BE2C (cell line): ENCODE measurements at regions not wholly inside any gene's neighbourhood (a gene's known extent, or its start where the extent isn't known, plus 50 kb on each side); places are given as distances from the start of the nearest gene placed in this dataset.

ENCODE experiments used
- DNase-seq: peaks from one replicate; pipeline ENCODE4 v3.0.0-alpha.2; 2020
- H3K27me3 ChIP-seq: fragments of 250-450 bp; sonication (Bioruptor Pico); 2 replicates; pipeline ENCODE4 v1.5.1; 2020; ENCODE audit warnings: mild to moderate bottlenecking
- H3K36me3 ChIP-seq: fragments of 250-450 bp; sonication (Bioruptor Pico); 2 replicates; pipeline ENCODE4 v1.5.1; 2020; ENCODE audit warnings: mild to moderate bottlenecking
- H3K4me1 ChIP-seq: fragments of 250-450 bp; sonication (Bioruptor Pico); 2 replicates; pipeline ENCODE4 v1.5.1; 2020
- H3K4me3 ChIP-seq: 2 replicates; pipeline ENCODE4 v1.5.1; 2011; ENCODE audit warnings: low read depth, low read length
- H3K9me3 ChIP-seq: fragments of 250-450 bp; sonication (Bioruptor Pico); 2 replicates; pipeline ENCODE4 v1.5.1; 2020
- CTCF ChIP-seq: IDR thresholded peaks from 2 replicates; pipeline ENCODE4 v1.5.1; 2012; ENCODE audit warnings: mild to moderate bottlenecking, low read depth, low read length

GRCh38 chr22:27686534-27686933, 115.0 kb downstream of the MN1 start:
- H3K4me1 ChIP-seq: no peaks in the 10 kb centered on the region
- no peak for TF ChIP-seq CTCF
- no peaks in the 10 kb centered on the region for H3K36me3 ChIP-seq
- no peak overlapping the region for H3K4me3 ChIP-seq
- peak; percentile 40 for DNase-seq
- H3K27me3 ChIP-seq: no peaks in the 10 kb centered on the region
- H3K9me3 ChIP-seq: peaks cover 3% of the 10 kb centered on the region; the same call in 1 of the 2 replicates

- no peak overlapping the region for H3K4me3 ChIP-seq
- H3K9me3 ChIP-seq: peaks cover 3% of the 10 kb centered on the region; the same call in 1 of the 2 replicates
- no peak for TF ChIP-seq CTCF
- no peaks in the 10 kb centered on the region for H3K36me3 ChIP-seq
- DNase-seq: no peak
- H3K4me1 ChIP-seq: no peaks in the 10 kb centered on the region
- no peaks in the 10 kb centered on the region; the same call in 1 of the 2 replicates for H3K27me3 ChIP-seq
Observed at GRCh38 chr22:27687984-27688545, 113.5 kb downstream of the MN1 start.

- H3K36me3 ChIP-seq: no peaks in the 10 kb centered on the region
- H3K9me3 ChIP-seq: peaks cover 3% of the 10 kb centered on the region; the same call in 1 of the 2 replicates
- H3K4me1 ChIP-seq: no peaks in the 10 kb centered on the region
- H3K4me3 ChIP-seq: no peak overlapping the region
- H3K27me3 ChIP-seq: peaks cover 11% of the 10 kb centered on the region
- DNase-seq: no peak
- no peak for TF ChIP-seq CTCF
Observed at GRCh38 chr22:27689664-27690063, 111.9 kb downstream of the MN1 start.

GRCh38 chr22:27690599-27690998, 111.0 kb downstream of the MN1 start:
- no peak for TF ChIP-seq CTCF
- Histone ChIP-seq H3K9me3 (peaks cover 3% of the 10 kb centered on the region; the same call in 1 of the 2 replicates), H3K4me1 (no peaks in the 10 kb centered on the region), H3K36me3 (no peaks in the 10 kb centered on the region), H3K27me3 (peaks cover 16% of the 10 kb centered on the region), H3K4me3 (no peak overlapping the region)
- no peak for DNase-seq

- Histone ChIP-seq H3K4me3 (no peak overlapping the region), H3K27me3 (peaks cover 16% of the 10 kb centered on the region), H3K9me3 (peaks cover 3% of the 10 kb centered on the region), H3K36me3 (no peaks in the 10 kb centered on the region), H3K4me1 (no peaks in the 10 kb centered on the region)
- no peak for DNase-seq
- TF ChIP-seq CTCF: no peak
Observed at GRCh38 chr22:27692243-27692642, 109.3 kb downstream of the MN1 start.

GRCh38 chr22:27695925-27696324, 105.6 kb downstream of the MN1 start:
- peaks cover 16% of the 10 kb centered on the region for H3K27me3 ChIP-seq
- H3K36me3 ChIP-seq: no peaks in the 10 kb centered on the region
- no peak overlapping the region for H3K4me3 ChIP-seq
- DNase-seq: no peak
- no peaks in the 10 kb centered on the region for H3K4me1 ChIP-seq
- TF ChIP-seq CTCF: no peak
- no peaks in the 10 kb centered on the region; the same call in none of the 2 replicates for H3K9me3 ChIP-seq
